B cell (primary cell): ENCODE measurements at regions not wholly inside any gene's neighbourhood (a gene's known extent, or its start where the extent isn't known, plus 50 kb on each side); places are given as distances from the start of the nearest gene placed in this dataset.

Experiments
- ATAC-seq: fragments of 200-7000 bp; cut with Tn5 transposase; one replicate; pipeline ENCODE4 v1.10.0; 2021; ENCODE audit warnings: low read depth, mild to moderate bottlenecking, moderate number of reproducible peaks, moderate library complexity
- CTCF ChIA-PET: fragments of 350-600 bp; sonication (Branson Sonifier 250); formaldehyde crosslinking; loops from one replicate; lab custom pipeline; 2021; ENCODE audit warnings: antibody characterized with exemption, inconsistent platforms; lab: Charles Lee
- POLR2A ChIA-PET: fragments of 350-600 bp; sonication (Branson Sonifier 250); formaldehyde crosslinking; loops from one replicate; lab custom pipeline; 2021; ENCODE audit warnings: antibody characterized with exemption; lab: Charles Lee
- DNase-seq: peaks from one replicate; pipeline ENCODE4 v3.0.0; 2013
- H2AFZ ChIP-seq: 2 replicates; pipeline ENCODE4 v1.6.1; 2012; ENCODE audit warnings: mild to moderate bottlenecking, low read depth, low read length; ENCODE audit not compliant: insufficient read depth, poor library complexity, severe bottlenecking
- H3K27ac ChIP-seq, 2 donors: 1 replicate in 1 of 2; 2 replicates in 1 of 2; pipeline ENCODE4 v1.5.1; 2012 to 2013; ENCODE audit warnings: low read length in 2 of 2, mild to moderate bottlenecking in 2 of 2, moderate library complexity in 1 of 2
- H3K27me3 ChIP-seq, 4 experiments: fragments of 200-600 bp in 1 of 4; sonication (generic) in 1 of 4; replicated peaks in 1 of 4; 1 replicate in 2 of 4; 2 replicates in 2 of 4; pipeline versions ENCODE4 v1.6.1 to v1.7.0; 2013 to 2016; ENCODE audit warnings: low read length in 3 of 4, mild to moderate bottlenecking in 2 of 4, mixed read lengths in 1 of 4, moderate library complexity in 1 of 4; ENCODE audit not compliant: insufficient read depth in 4 of 4, control insufficient read depth in 3 of 4; ENCODE audit errors: control extremely low read depth in 1 of 4
- H3K36me3 ChIP-seq, 2 experiments: replicated peaks in 1 of 2; 1 replicate in 1 of 2; 2 replicates in 1 of 2; pipeline versions ENCODE4 v1.6.1 to v1.7.1; 2013; ENCODE audit warnings: low read length in 1 of 2; ENCODE audit not compliant: insufficient read depth in 2 of 2, control insufficient read depth in 1 of 2; ENCODE audit errors: control extremely low read depth in 1 of 2, extremely low read depth in 1 of 2
- H3K4me1 ChIP-seq, 2 donors: fragments of 200-600 bp in 1 of 2; sonication (generic) in 1 of 2; 1 replicate in 1 of 2; 2 replicates in 1 of 2; pipeline versions ENCODE4 v1.5.1 to v1.6.1; 2013 to 2017; ENCODE audit warnings: low read length in 2 of 2; ENCODE audit not compliant: control insufficient read depth in 2 of 2, insufficient read depth in 2 of 2
- H3K4me2 ChIP-seq: replicated peaks from 2 replicates; pipeline ENCODE3; 2012; ENCODE audit warnings: mild to moderate bottlenecking, low read depth, low read length; ENCODE audit not compliant: poor library complexity, severe bottlenecking
- H3K4me3 ChIP-seq, 5 experiments: fragments of 200-600 bp in 1 of 5; sonication (generic) in 1 of 5; 1 replicate in 3 of 5; 2 replicates in 2 of 5; pipeline versions ENCODE4 v1.5.1 to v1.7.0; 2011 to 2016; ENCODE audit warnings: low read length in 4 of 5, mild to moderate bottlenecking in 4 of 5, low read depth in 2 of 5, control low read depth in 1 of 5, moderate library complexity in 1 of 5; ENCODE audit not compliant: insufficient read depth in 1 of 5; ENCODE audit errors: control extremely low read depth in 1 of 5, extremely low read depth in 1 of 5
- H3K79me2 ChIP-seq: fragments of 200-600 bp; sonication (generic); one replicate; pipeline ENCODE4 v1.6.0; 2016; ENCODE audit warnings: low read length; ENCODE audit not compliant: control insufficient read depth, insufficient read depth
- H3K9ac ChIP-seq: fragments of 200-600 bp; sonication (generic); 2 replicates; pipeline ENCODE4 v1.6.1; 2017; ENCODE audit warnings: mild to moderate bottlenecking, low read length, moderate library complexity
- H3K9me3 ChIP-seq, 3 donors: one replicate each; pipeline versions ENCODE4 v1.6.1 to v1.7.1; 2013; ENCODE audit warnings: low read length in 2 of 3; ENCODE audit not compliant: control insufficient read depth in 2 of 3, insufficient read depth in 1 of 3; ENCODE audit errors: control extremely low read depth in 1 of 3
- H4K20me1 ChIP-seq: 2 replicates; pipeline ENCODE4 v1.6.0; 2012; ENCODE audit warnings: mild to moderate bottlenecking, low read length; ENCODE audit not compliant: insufficient read depth, control insufficient read depth, poor library complexity, severe bottlenecking
- H3K27ac Mint-ChIP-seq: one replicate; pipeline ENCODE4 v1.8.0; 2021; ENCODE audit warnings: mixed read lengths
- H3K27me3 Mint-ChIP-seq: one replicate; pipeline ENCODE4 v1.8.0; 2021; ENCODE audit warnings: mixed read lengths
- H3K4me1 Mint-ChIP-seq: one replicate; pipeline ENCODE4 v1.8.0; 2021; ENCODE audit warnings: mixed read lengths
- H3K4me3 Mint-ChIP-seq: one replicate; pipeline ENCODE4 v1.8.0; 2021; ENCODE audit warnings: mixed read lengths
- H3K9me3 Mint-ChIP-seq: one replicate; pipeline ENCODE4 v1.8.0; 2022; ENCODE audit warnings: mixed read lengths; ENCODE audit not compliant: insufficient read depth
- CTCF ChIP-seq: fragments of 200-600 bp; IDR thresholded peaks from one replicate; pipeline ENCODE4 v1.8.0; 2022; ENCODE audit warnings: antibody characterized with exemption, mild to moderate bottlenecking
- EZH2 ChIP-seq: IDR thresholded peaks from 2 replicates; pipeline ENCODE4 v1.6.1; 2012; ENCODE audit warnings: borderline replicate concordance, low read depth, mild to moderate bottlenecking, moderate library complexity, low read length; ENCODE audit not compliant: insufficient read depth, poor library complexity, severe bottlenecking
- WGBS: methylation state at CpG from one replicate; pipeline ENCODE4 v1.1.5; 2013; ENCODE audit warnings: missing lambda C conversion rate; ENCODE audit not compliant: insufficient coverage; 5-methylcytosine and 5-hydroxymethylcytosine counted together
- intact Hi-C: fragments of 100-400 bp; cut with micrococcal nuclease; formaldehyde crosslinking; loops from one replicate; pipeline ENCODE4 v1.10.0; 2022

GRCh38 chr9:89865357-89865756 lies 260.5 kb downstream of the GADD45G start:
- Mint-ChIP-seq H3K4me1 (no peaks in the 10 kb centered on the region), H3K27me3 (peaks cover 7% of the 10 kb centered on the region), H3K27ac (no peak overlapping the region), H3K4me3 (no peak overlapping the region), H3K9me3 (no peaks in the 10 kb centered on the region)
- CTCF ChIA-PET: interaction anchor here (0.5 kb wide), 1 partner anchor 704 kb away, joined by 5 read pairs; no protein-coding TSS in a partner anchor
- Histone ChIP-seq H3K9me3 (no peaks in the 10 kb centered on the region), H3K4me3 (no peak overlapping the region), H3K27ac (no peak overlapping the region), H4K20me1 (no peaks in the 10 kb centered on the region), H3K27me3 (no peaks in the 10 kb centered on the region), H2AFZ (no peak overlapping the region), H3K79me2 (no peaks in the 10 kb centered on the region), H3K9ac (no peak overlapping the region), H3K4me2 (no peak overlapping the region), H3K36me3 (no peaks in the 10 kb centered on the region), H3K4me1 (no peaks in the 10 kb centered on the region)
- 83% methylated on average over 8 of the region's 8 CpGs for WGBS
- no peak for ATAC-seq
- POLR2A ChIA-PET: no interaction called here
- TF ChIP-seq EZH2 (no peak), CTCF (no peak)
- DNase-seq: no peak
- intact Hi-C loops: no loop called here

GRCh38 chr9:89865981-89866380 lies 261.2 kb downstream of the GADD45G start:
- no peak overlapping the region for H3K4me3 Mint-ChIP-seq
- H3K27me3 ChIP-seq: no peaks in the 10 kb centered on the region
- CTCF ChIA-PET: interaction anchor here (0.5 kb wide), 1 partner anchor 703 kb away, joined by 5 read pairs; no protein-coding TSS in a partner anchor
- H3K4me3 ChIP-seq: no peak overlapping the region
- no peak overlapping the region for H2AFZ ChIP-seq
- TF ChIP-seq CTCF: no peak
- no peak for TF ChIP-seq EZH2
- no peaks in the 10 kb centered on the region for H3K36me3 ChIP-seq
- H3K79me2 ChIP-seq: no peaks in the 10 kb centered on the region
- H3K9ac ChIP-seq: no peak overlapping the region
- H3K4me2 ChIP-seq: no peak overlapping the region
- no peaks in the 10 kb centered on the region for H3K9me3 ChIP-seq
- no peak overlapping the region for H3K27ac Mint-ChIP-seq
- POLR2A ChIA-PET: no interaction called here
- no peaks in the 10 kb centered on the region for H3K4me1 ChIP-seq
- no peaks in the 10 kb centered on the region for H3K9me3 Mint-ChIP-seq
- no peaks in the 10 kb centered on the region for H4K20me1 ChIP-seq
- peaks cover 7% of the 10 kb centered on the region for H3K27me3 Mint-ChIP-seq
- H3K27ac ChIP-seq: no peak overlapping the region
- 90% methylated on average over 10 of the region's 10 CpGs for WGBS
- intact Hi-C loops: no loop called here
- no peak for DNase-seq
- no peaks in the 10 kb centered on the region for H3K4me1 Mint-ChIP-seq
- no peak for ATAC-seq
